HepG2 (cell line): ENCODE measurements at regions not wholly inside any gene's neighbourhood (a gene's known extent, or its start where the extent isn't known, plus 50 kb on each side); places are given as distances from the start of the nearest gene placed in this dataset.

Experiments used
- ATAC-seq: fragments of 200-7000 bp; cut with Tn5 transposase; 3 replicates; pipeline ENCODE4 v1.9.1; 2020; ENCODE audit warnings: mild to moderate bottlenecking, moderate library complexity
- BruUV-seq: library from RNA; stranded (reverse); fragments of 400-500 nt; replicated peaks from 2 replicates; lab custom pipeline; 2021; lab: Mats Ljungman, UMichigan
- CTCF ChIA-PET: fragments of 300-600 bp; formaldehyde crosslinking; extraction: SDS; loops from one replicate; lab custom pipeline; 2021; ENCODE audit warnings: low total read pairs, inconsistent platforms, low intra/inter-chr PET ratio; lab: Yijun Ruan, JAX
- POLR2A ChIA-PET: fragments of 350-600 bp; sonication (Branson Sonifier 250); formaldehyde crosslinking; loops from one replicate; lab custom pipeline; 2020; ENCODE audit warnings: antibody characterized with exemption, inconsistent platforms; lab: Yijun Ruan, JAX
- DNase-seq: peaks from one replicate; pipeline ENCODE4 v3.0.0-alpha.2; 2015; ENCODE audit warnings: low spot score
- FAIRE-seq: peaks from 3 replicates; lab custom pipeline; 2011; peaks lifted over from hg19 to GRCh38; lab: Jason Lieb, UNC
- H2AFZ ChIP-seq: one replicate; pipeline ENCODE4 v1.6.1; 2011; ENCODE audit warnings: low read length, inconsistent platforms
- H3K27ac ChIP-seq: fragments of 300-600 bp; 3 replicates; pipeline ENCODE4 v1.8.0; 2011; ENCODE audit warnings: mixed run types, mild to moderate bottlenecking, mixed read lengths, low read length, inconsistent platforms; ENCODE audit not compliant: insufficient read depth; ENCODE audit errors: extremely low read length
- H3K27me3 ChIP-seq, 2 experiments: fragments of 200-600 bp in 1 of 2; 2 replicates in 1 of 2; 3 replicates in 1 of 2; pipeline versions ENCODE4 v1.6.0 to v1.8.0; 2011; ENCODE audit warnings: low read length in 2 of 2, mild to moderate bottlenecking in 2 of 2, moderate library complexity in 2 of 2, inconsistent platforms in 1 of 2; ENCODE audit not compliant: insufficient read depth in 2 of 2, control insufficient read depth in 1 of 2
- H3K36me3 ChIP-seq, 2 experiments: fragments of 200-600 bp in 1 of 2; replicated peaks in 1 of 2; 2 replicates in 1 of 2; 3 replicates in 1 of 2; pipeline versions ENCODE4 v1.5.1 to v1.8.0; 2011; ENCODE audit warnings: low read length in 2 of 2, inconsistent platforms in 1 of 2; ENCODE audit not compliant: insufficient read depth in 2 of 2, control insufficient read depth in 1 of 2
- H3K4me1 ChIP-seq: 2 replicates; pipeline ENCODE4 v1.5.1; 2012; ENCODE audit warnings: low read length, inconsistent platforms; ENCODE audit not compliant: insufficient read depth
- H3K4me2 ChIP-seq: 2 replicates; pipeline ENCODE4 v1.6.0; 2011; ENCODE audit warnings: low read depth, low read length, inconsistent platforms
- H3K4me3 ChIP-seq, 3 experiments: fragments of 200-600 bp in 1 of 3; sonication (generic), shearing (Covaris generic) in 1 of 3; replicated peaks in 1 of 3; 2 replicates each; pipeline ENCODE4 v1.5.1; 2011 to 2016; ENCODE audit warnings: low read length in 3 of 3, inconsistent platforms in 2 of 3, low read depth in 2 of 3, mild to moderate bottlenecking in 2 of 3, control low read depth in 1 of 3, mixed read lengths in 1 of 3; ENCODE audit not compliant: insufficient read depth in 1 of 3
- H3K79me2 ChIP-seq: one replicate; pipeline ENCODE4 v1.6.1; 2011; ENCODE audit warnings: low read length, inconsistent platforms; ENCODE audit not compliant: insufficient read depth
- H3K9ac ChIP-seq: 2 replicates; pipeline ENCODE4 v1.6.0; 2011; ENCODE audit warnings: mild to moderate bottlenecking, low read depth, low read length, inconsistent platforms; ENCODE audit not compliant: insufficient read depth
- H3K9me3 ChIP-seq: 2 replicates; pipeline ENCODE4 v1.5.1; 2012; ENCODE audit warnings: mild to moderate bottlenecking, low read length
- H4K20me1 ChIP-seq: 2 replicates; pipeline ENCODE4 v1.6.0; 2011; ENCODE audit warnings: inconsistent platforms, mild to moderate bottlenecking, low read length, moderate library complexity; ENCODE audit not compliant: insufficient read depth
- PAF1 ChIP-seq: IDR thresholded peaks from 2 replicates; pipeline ENCODE4 v1.6.1; 2016; ENCODE audit warnings: missing genetic modification reagents, missing compliant biosample characterization
- PRDM10 ChIP-seq: sonication (generic); formaldehyde crosslinking; IDR thresholded peaks from 2 replicates; pipeline ENCODE4 v1.4.0; 2020; ENCODE audit warnings: low read depth, missing genetic modification reagents
- PRDM15 ChIP-seq: sonication (generic); formaldehyde crosslinking; IDR thresholded peaks from 2 replicates; pipeline ENCODE4 v1.4.0; 2020; ENCODE audit warnings: missing genetic modification reagents
- ZBTB34 ChIP-seq: sonication (generic); formaldehyde crosslinking; IDR thresholded peaks from 2 replicates; pipeline ENCODE4 v1.8.0; 2022; ENCODE audit warnings: mild to moderate bottlenecking, missing genetic modification reagents
- ZNF274 ChIP-seq: sonication (generic); formaldehyde crosslinking; IDR thresholded peaks from 2 replicates; pipeline ENCODE4 v1.5.1; 2020; ENCODE audit warnings: mild to moderate bottlenecking, missing genetic modification reagents
- ZNF275 ChIP-seq: sonication (generic); formaldehyde crosslinking; IDR thresholded peaks from 2 replicates; pipeline ENCODE4 v1.8.0; 2022; ENCODE audit warnings: missing genetic modification reagents, mild to moderate bottlenecking, inconsistent platforms, borderline replicate concordance
- ZNF577 ChIP-seq: sonication (generic); formaldehyde crosslinking; IDR thresholded peaks from 2 replicates; pipeline ENCODE4 v1.4.0; 2020; ENCODE audit warnings: mild to moderate bottlenecking, low read depth, missing genetic modification reagents, borderline replicate concordance
- WGBS: methylation state at CpG from one replicate; pipeline ENCODE4 v1.1.6; 2017; ENCODE audit warnings: low lambda C conversion rate; 5-methylcytosine and 5-hydroxymethylcytosine counted together
- in situ Hi-C: cut with HindIII; loops from 2 replicates; pipeline ENCODE4 v1.10.0; 2017; ENCODE audit warnings: low pct_unique_long_range_greater_than_20kb; ENCODE audit not compliant: extremely low pct_ligation_motif_present
- intact Hi-C: fragments of 100-400 bp; cut with micrococcal nuclease; formaldehyde crosslinking; loops from one replicate; pipeline ENCODE4 v1.10.0; 2022; ENCODE audit not compliant: unreplicated experiment

GRCh38 chrX:38985945-38986344 lies 184.7 kb downstream of the MID1IP1 start:
- no peak overlapping the region for H3K4me3 ChIP-seq
- H3K9me3 ChIP-seq: no peaks in the 10 kb centered on the region
- H3K4me1 ChIP-seq: peaks cover 56% of the 10 kb centered on the region
- 0% methylated on average over 2 of the region's 2 CpGs for WGBS
- no peaks in the 10 kb centered on the region for H3K27me3 ChIP-seq
- no peak for DNase-seq
- H3K27ac ChIP-seq: no peak overlapping the region
- H3K4me2 ChIP-seq: no peak overlapping the region
- POLR2A ChIA-PET: no interaction called here
- TF ChIP-seq PAF1 (CRISPR knock-in tag): no peak
- TF ChIP-seq ZNF274 (CRISPR knock-in tag): no peak
- TF ChIP-seq PRDM15: no peak
- TF ChIP-seq, all 625 proteins: peak for 0
- no peak overlapping the region for H2AFZ ChIP-seq
- BruUV-seq: no TSS peak
- H3K79me2 ChIP-seq: no peaks in the 10 kb centered on the region
- intact Hi-C loops: loop anchor here (10.0 kb wide), 1 partner anchor 221 kb away; no protein-coding TSS in a partner anchor
- no peak overlapping the region for H3K9ac ChIP-seq
- in situ Hi-C loops: loop anchor here (25.0 kb wide), 1 partner anchor 174 kb away; the partner anchor contains the start of gene MID1IP1
- no peaks in the 10 kb centered on the region for H4K20me1 ChIP-seq
- FAIRE-seq: no peak
- CTCF ChIA-PET: interaction anchor here (0.6 kb wide), 1 partner anchor 232 kb away, joined by 3 read pairs; no protein-coding TSS in a partner anchor
- H3K36me3 ChIP-seq: no peaks in the 10 kb centered on the region
- ATAC-seq: no peak

DNA sequence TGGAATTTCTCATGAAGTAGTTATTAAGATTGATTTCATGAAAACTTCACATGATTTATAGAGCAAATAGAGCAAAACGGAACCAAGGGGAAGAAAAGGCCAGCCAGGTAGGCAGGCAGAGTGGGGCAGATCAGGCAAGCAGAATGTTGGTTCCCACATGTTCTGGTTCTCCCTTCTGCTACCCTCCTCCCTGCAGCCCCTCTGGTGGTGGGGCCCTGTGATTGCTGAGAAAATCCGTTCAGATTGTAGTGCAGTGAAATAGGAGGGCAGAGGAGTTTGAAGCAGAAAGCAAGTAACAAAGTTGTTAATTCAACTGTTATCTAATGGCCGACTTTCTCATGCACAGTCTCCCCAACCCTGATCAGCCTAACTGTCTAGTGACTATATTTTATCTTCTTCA lies 185.3 kb downstream of the MID1IP1 start:
- Histone ChIP-seq H3K27me3 (no peaks in the 10 kb centered on the region), H3K27ac (no peak overlapping the region), H3K36me3 (no peaks in the 10 kb centered on the region), H3K4me1 (peaks cover 50% of the 10 kb centered on the region), H3K4me2 (no peak overlapping the region), H4K20me1 (no peaks in the 10 kb centered on the region), H3K9ac (no peak overlapping the region), H3K79me2 (no peaks in the 10 kb centered on the region), H3K9me3 (no peaks in the 10 kb centered on the region), H3K4me3 (no peak overlapping the region), H2AFZ (no peak overlapping the region)
- POLR2A ChIA-PET: no interaction called here
- DNase-seq (no peak), ATAC-seq (no peak), FAIRE-seq (no peak)
- BruUV-seq: no TSS peak
- 47% methylated on average over 3 of the region's 3 CpGs for WGBS
- in situ Hi-C loops: loop anchor here (25.0 kb wide), 1 partner anchor 174 kb away; the partner anchor contains the start of gene MID1IP1
- intact Hi-C loops: loop anchor here (10.0 kb wide), 1 partner anchor 222 kb away; no protein-coding TSS in a partner anchor
- CTCF ChIA-PET: no interaction called here
- TF ChIP-seq PRDM10 (CRISPR knock-in tag) (no peak), ZBTB34 (CRISPR knock-in tag) (no peak), ZNF577 (no peak), ZNF275 (no peak)
